Thyroid gland (tissue), 4 donors: ENCODE measurements at regions not wholly inside any gene's neighbourhood (a gene's known extent, or its start where the extent isn't known, plus 50 kb on each side); places are given as distances from the start of the nearest gene placed in this dataset.

Experiments
- DNase-seq, 2 donors: peaks; one replicate each; pipeline ENCODE4 v3.0.0-alpha.2; 2019
- H3K27ac ChIP-seq, 3 donors: fragments of 200-600 bp; sonication (generic); 1 replicate in 2 of 3; 2 replicates in 1 of 3; pipeline ENCODE4 v1.5.1; 2016 to 2019; ENCODE audit warnings: mild to moderate bottlenecking in 1 of 3, moderate library complexity in 1 of 3
- H3K27me3 ChIP-seq: fragments of 200-600 bp; sonication (generic); one replicate; pipeline ENCODE4 v1.5.1; 2019
- H3K36me3 ChIP-seq, 2 donors: fragments of 200-600 bp; sonication (generic); one replicate each; pipeline ENCODE4 v1.5.1; 2016 to 2019
- H3K4me1 ChIP-seq, 2 donors: fragments of 200-600 bp; sonication (generic); one replicate each; pipeline ENCODE4 v1.5.1; 2017 to 2019
- H3K4me3 ChIP-seq, 3 donors: fragments of 200-600 bp; sonication (generic); replicated peaks in 1 of 3; 1 replicate in 2 of 3; 2 replicates in 1 of 3; pipeline ENCODE4 v1.5.1; 2016; ENCODE audit warnings: mild to moderate bottlenecking in 1 of 3
- H3K9me3 ChIP-seq: fragments of 200-600 bp; sonication (generic); one replicate; pipeline ENCODE4 v1.5.1; 2017
- POLR2A ChIP-seq, 2 donors: fragments of 450-650 bp; IDR thresholded peaks; one replicate each; pipeline ENCODE4 v1.6.1; 2017; ENCODE audit warnings: antibody characterized with exemption in 2 of 2, mild to moderate bottlenecking in 2 of 2, moderate library complexity in 1 of 2
- WGBS, 2 donors: methylation state at CpG; one replicate each; pipeline ENCODE4 v1.1.5; 2017; 5-methylcytosine and 5-hydroxymethylcytosine counted together
- intact Hi-C: fragments of 100-400 bp; cut with DNase I; formaldehyde crosslinking; loops from one replicate; pipeline ENCODE4 v1.15.1; 2023
- TF ChIP-seq, protein P1 (sequence below), 6 experiments: fragments of 200-600 bp in 3 of 6; fragments of 450-650 bp in 3 of 6; sonication (generic) in 3 of 6; IDR thresholded peaks; one replicate each; pipeline ENCODE4 v1.5.1; 2016 to 2019; ENCODE audit warnings: antibody characterized with exemption in 6 of 6, mild to moderate bottlenecking in 2 of 6, inconsistent platforms in 1 of 6, moderate library complexity in 1 of 6

DNA sequence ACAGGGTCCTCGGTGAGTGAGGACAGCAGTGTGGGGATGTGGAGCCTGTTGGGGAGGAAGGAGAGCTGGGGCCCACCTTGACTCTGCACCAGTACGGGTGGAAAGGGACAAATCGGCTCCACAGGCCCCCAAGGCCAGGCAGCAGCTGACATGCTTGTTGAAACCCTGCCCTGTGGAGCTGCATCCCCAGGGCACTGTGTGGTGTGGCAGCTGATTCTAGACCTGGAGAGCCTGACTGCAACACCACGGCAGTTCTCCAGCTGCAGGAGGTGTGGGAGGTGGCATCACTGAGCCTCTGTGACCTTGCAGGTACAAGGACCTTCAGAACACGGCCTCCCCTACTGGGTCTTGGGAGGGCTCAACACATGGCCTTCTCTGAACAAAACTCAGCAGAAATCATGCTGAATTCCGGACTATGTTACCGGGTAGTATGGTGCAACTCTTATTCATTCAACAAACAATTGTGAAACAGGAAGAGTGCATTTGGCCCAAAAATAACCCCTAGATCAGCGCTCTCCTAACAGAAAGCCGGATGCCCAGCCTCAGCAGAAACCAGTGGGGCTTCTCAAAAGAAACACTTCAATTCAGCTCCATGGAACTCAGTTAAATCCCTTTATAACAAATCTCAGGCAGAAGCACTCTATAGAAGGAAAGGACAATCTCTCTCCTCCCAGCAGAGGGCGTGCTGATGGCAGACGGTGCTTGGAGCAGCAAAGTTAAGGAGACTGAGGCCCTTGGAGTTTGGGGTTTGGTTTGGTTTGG lies 104.4 kb upstream of the SALL3 start:
- peaks cover 6 to 10% of the 10 kb centered on the region in 2 donors for H3K4me1 ChIP-seq
- DNase-seq = peak in 1 of 2 donors; percentile 24
- H3K27me3 ChIP-seq = no peaks in the 10 kb centered on the region
- WGBS, 2 donors = 63 to 67% methylated on average over 11 of the region's 11 CpGs
- no peaks in the 10 kb centered on the region for H3K9me3 ChIP-seq
- no peak overlapping the region for H3K4me3 ChIP-seq
- no peaks in the 10 kb centered on the region for H3K36me3 ChIP-seq
- intact Hi-C loops = no loop called here
- no peak overlapping the region for H3K27ac ChIP-seq
- TF ChIP-seq POLR2A (IDR thresholded peaks at IDR 0.05) = no peak
- TF ChIP-seq, protein P1, sequence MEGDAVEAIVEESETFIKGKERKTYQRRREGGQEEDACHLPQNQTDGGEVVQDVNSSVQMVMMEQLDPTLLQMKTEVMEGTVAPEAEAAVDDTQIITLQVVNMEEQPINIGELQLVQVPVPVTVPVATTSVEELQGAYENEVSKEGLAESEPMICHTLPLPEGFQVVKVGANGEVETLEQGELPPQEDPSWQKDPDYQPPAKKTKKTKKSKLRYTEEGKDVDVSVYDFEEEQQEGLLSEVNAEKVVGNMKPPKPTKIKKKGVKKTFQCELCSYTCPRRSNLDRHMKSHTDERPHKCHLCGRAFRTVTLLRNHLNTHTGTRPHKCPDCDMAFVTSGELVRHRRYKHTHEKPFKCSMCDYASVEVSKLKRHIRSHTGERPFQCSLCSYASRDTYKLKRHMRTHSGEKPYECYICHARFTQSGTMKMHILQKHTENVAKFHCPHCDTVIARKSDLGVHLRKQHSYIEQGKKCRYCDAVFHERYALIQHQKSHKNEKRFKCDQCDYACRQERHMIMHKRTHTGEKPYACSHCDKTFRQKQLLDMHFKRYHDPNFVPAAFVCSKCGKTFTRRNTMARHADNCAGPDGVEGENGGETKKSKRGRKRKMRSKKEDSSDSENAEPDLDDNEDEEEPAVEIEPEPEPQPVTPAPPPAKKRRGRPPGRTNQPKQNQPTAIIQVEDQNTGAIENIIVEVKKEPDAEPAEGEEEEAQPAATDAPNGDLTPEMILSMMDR (IDR thresholded peaks at IDR 0.05) = peak in 3 of 6 experiments; percentile 15 to 36 (median 19)

GRCh38 chr18:78875778-78876650 lies 103.6 kb upstream of the SALL3 start:
- no peaks in the 10 kb centered on the region for H3K9me3 ChIP-seq
- TF ChIP-seq POLR2A (IDR thresholded peaks at IDR 0.05) = no peak
- TF ChIP-seq, protein P1 (IDR thresholded peaks at IDR 0.05) = peak in 3 of 6 experiments; percentile 11 to 26 (median 17)
- H3K27ac ChIP-seq = no peak overlapping the region
- intact Hi-C loops = no loop called here
- WGBS, 2 donors = 65% methylated on average over 20 to 24 of the region's 26 CpGs
- peaks cover 6 to 10% of the 10 kb centered on the region in 2 donors for H3K4me1 ChIP-seq
- no peak overlapping the region for H3K4me3 ChIP-seq
- peak; percentile 74 to 83 for DNase-seq
- no peaks in the 10 kb centered on the region for H3K36me3 ChIP-seq
- H3K27me3 ChIP-seq = no peaks in the 10 kb centered on the region

- Histone ChIP-seq H3K36me3 (no peaks in the 10 kb centered on the region), H3K4me1 (peaks cover under 1 to 8% of the 10 kb centered on the region in 2 donors), H3K27ac (no peak overlapping the region), H3K27me3 (no peaks in the 10 kb centered on the region), H3K4me3 (no peak overlapping the region), H3K9me3 (no peaks in the 10 kb centered on the region)
- 63 to 68% methylated on average over 8 of the region's 8 CpGs for WGBS, 2 donors
- DNase-seq = no peak
- TF ChIP-seq, protein P1 (IDR thresholded peaks at IDR 0.05) = no peak
- no peak for TF ChIP-seq POLR2A (IDR thresholded peaks at IDR 0.05)
- intact Hi-C loops = no loop called here
These were observed 102.8 kb upstream of the SALL3 start for GRCh38 chr18:78876868-78877267.

- H3K4me3 ChIP-seq = no peak overlapping the region
- 91 to 93% methylated on average over 15 of the region's 15 CpGs for WGBS, 2 donors
- peaks cover 0 to 4% of the 10 kb centered on the region in 2 donors for H3K4me1 ChIP-seq
- H3K9me3 ChIP-seq = no peaks in the 10 kb centered on the region
- no peak for DNase-seq
- no peaks in the 10 kb centered on the region for H3K27me3 ChIP-seq
- no peak overlapping the region for H3K27ac ChIP-seq
- TF ChIP-seq POLR2A (IDR thresholded peaks at IDR 0.05) = no peak
- TF ChIP-seq, protein P1 (IDR thresholded peaks at IDR 0.05) = no peak
- intact Hi-C loops = no loop called here
- no peaks in the 10 kb centered on the region for H3K36me3 ChIP-seq
These were observed 101.3 kb upstream of the SALL3 start for GRCh38 chr18:78878335-78878734.
